Large intestine (tissue), 3 donors: ENCODE measurements at regions not wholly inside any gene's neighbourhood (a gene's known extent, or its start where the extent isn't known, plus 50 kb on each side); places are given as distances from the start of the nearest gene placed in this dataset.

Experiments
- DNase-seq, 2 donors: peaks; one replicate each; pipeline versions ENCODE4 v3.0.0 to v3.0.0-alpha.2; 2013
- H3K27ac ChIP-seq: one replicate; pipeline ENCODE4 v1.5.1; 2013; ENCODE audit warnings: low read length
- H3K27me3 ChIP-seq: 2 replicates; pipeline ENCODE4 v1.6.1; 2013; ENCODE audit warnings: low read length; ENCODE audit not compliant: control insufficient read depth, insufficient read depth
- H3K36me3 ChIP-seq: 2 replicates; pipeline ENCODE4 v1.6.1; 2013; ENCODE audit warnings: low read length; ENCODE audit not compliant: control insufficient read depth, insufficient read depth
- H3K4me1 ChIP-seq: one replicate; pipeline ENCODE4 v1.6.1; 2013; ENCODE audit warnings: low read length; ENCODE audit not compliant: control insufficient read depth, insufficient read depth
- H3K4me3 ChIP-seq: one replicate; pipeline ENCODE4 v1.5.1; 2013; ENCODE audit warnings: low read length
- H3K9me3 ChIP-seq: one replicate; pipeline ENCODE4 v1.6.1; 2013; ENCODE audit warnings: mild to moderate bottlenecking, low read depth, low read length, moderate library complexity; ENCODE audit not compliant: control insufficient read depth
- WGBS: methylation state at CpG from one replicate; pipeline ENCODE4 v1.1.5; 2013; ENCODE audit warnings: low lambda C conversion rate; ENCODE audit not compliant: insufficient coverage; 5-methylcytosine and 5-hydroxymethylcytosine counted together

GRCh38 chr13:68066879-68067513, 836.9 kb upstream of the PCDH9 start:
- Histone ChIP-seq H3K27me3 (no peaks in the 10 kb centered on the region), H3K36me3 (no peaks in the 10 kb centered on the region), H3K27ac (no peak overlapping the region), H3K4me1 (no peaks in the 10 kb centered on the region), H3K4me3 (no peak overlapping the region), H3K9me3 (no peaks in the 10 kb centered on the region)
- 33% methylated on average over 1 of the region's 2 CpGs for WGBS
- no peak for DNase-seq

- no CpG with 5 or more reads among the region's 4 CpGs for WGBS
Measured at GRCh38 chr13:68064001-68064770, 834.0 kb upstream of the PCDH9 start.

GRCh38 chr13:68063181-68063580, 833.0 kb upstream of the PCDH9 start:
- no peaks in the 10 kb centered on the region for H3K4me1 ChIP-seq
- H3K36me3 ChIP-seq, result no peaks in the 10 kb centered on the region
- H3K9me3 ChIP-seq, result no peaks in the 10 kb centered on the region
- 100% methylated on average over 1 of the region's 1 CpG for WGBS
- H3K27ac ChIP-seq, result no peak overlapping the region
- no peak overlapping the region for H3K4me3 ChIP-seq
- DNase-seq, result no peak
- H3K27me3 ChIP-seq, result no peaks in the 10 kb centered on the region

More at GRCh38 chr13:68064001-68064770, 834.0 kb upstream of the PCDH9 start:
- no peak for DNase-seq
- H3K4me3 ChIP-seq, result no peak overlapping the region
- H3K9me3 ChIP-seq, result no peaks in the 10 kb centered on the region
- H3K36me3 ChIP-seq, result no peaks in the 10 kb centered on the region
- no peaks in the 10 kb centered on the region for H3K27me3 ChIP-seq
- H3K4me1 ChIP-seq, result no peaks in the 10 kb centered on the region
- H3K27ac ChIP-seq, result no peak overlapping the region

GRCh38 chr13:68057836-68058235, 827.7 kb upstream of the PCDH9 start:
- Histone ChIP-seq H3K36me3 (no peaks in the 10 kb centered on the region), H3K4me1 (no peaks in the 10 kb centered on the region), H3K27ac (no peak overlapping the region), H3K9me3 (peaks cover 3% of the 10 kb centered on the region), H3K27me3 (no peaks in the 10 kb centered on the region), H3K4me3 (no peak overlapping the region)
- no peak for DNase-seq

- Histone ChIP-seq H3K27ac (no peak overlapping the region), H3K4me1 (no peaks in the 10 kb centered on the region), H3K4me3 (no peak overlapping the region), H3K9me3 (peaks cover 3% of the 10 kb centered on the region), H3K27me3 (no peaks in the 10 kb centered on the region), H3K36me3 (no peaks in the 10 kb centered on the region)
- whole genome bisulfite sequencing, result no CpG with 5 or more reads among the region's 5 CpGs
- no peak for DNase-seq
Measured at GRCh38 chr13:68056816-68057710, 826.9 kb upstream of the PCDH9 start.

GRCh38 chr13:68051910-68052309, 821.8 kb upstream of the PCDH9 start:
- no peak for DNase-seq
- Histone ChIP-seq H3K4me3 (no peak overlapping the region), H3K4me1 (no peaks in the 10 kb centered on the region), H3K9me3 (peaks cover 3% of the 10 kb centered on the region), H3K36me3 (no peaks in the 10 kb centered on the region), H3K27me3 (no peaks in the 10 kb centered on the region), H3K27ac (no peak overlapping the region)
- no CpG with 5 or more reads among the region's 5 CpGs for WGBS

- Histone ChIP-seq H3K36me3 (no peaks in the 10 kb centered on the region), H3K4me1 (no peaks in the 10 kb centered on the region), H3K27me3 (no peaks in the 10 kb centered on the region), H3K4me3 (no peak overlapping the region), H3K9me3 (no peaks in the 10 kb centered on the region), H3K27ac (no peak overlapping the region)
- no peak for DNase-seq
- WGBS, result 75% methylated on average over 1 of the region's 1 CpG
Measured at GRCh38 chr13:68050761-68051160, 820.6 kb upstream of the PCDH9 start.

GRCh38 chr13:68048802-68049359, 818.7 kb upstream of the PCDH9 start:
- Histone ChIP-seq H3K27me3 (no peaks in the 10 kb centered on the region), H3K36me3 (no peaks in the 10 kb centered on the region), H3K9me3 (no peaks in the 10 kb centered on the region), H3K4me3 (no peak overlapping the region), H3K4me1 (no peaks in the 10 kb centered on the region), H3K27ac (no peak overlapping the region)
- 86% methylated on average over 3 of the region's 3 CpGs for WGBS
- no peak for DNase-seq

- Histone ChIP-seq H3K9me3 (no peaks in the 10 kb centered on the region), H3K27me3 (no peaks in the 10 kb centered on the region), H3K36me3 (no peaks in the 10 kb centered on the region), H3K4me3 (no peak overlapping the region), H3K27ac (no peak overlapping the region), H3K4me1 (no peaks in the 10 kb centered on the region)
- no peak for DNase-seq
- WGBS, result 75% methylated on average over 1 of the region's 3 CpGs
Measured at GRCh38 chr13:68047889-68048288, 817.8 kb upstream of the PCDH9 start.

GRCh38 chr13:68046903-68047302, 816.8 kb upstream of the PCDH9 start:
- Histone ChIP-seq H3K4me1 (no peaks in the 10 kb centered on the region), H3K36me3 (no peaks in the 10 kb centered on the region), H3K27me3 (no peaks in the 10 kb centered on the region), H3K9me3 (no peaks in the 10 kb centered on the region), H3K27ac (no peak overlapping the region), H3K4me3 (no peak overlapping the region)
- DNase-seq, result no peak
- 88% methylated on average over 1 of the region's 2 CpGs for WGBS
